ENCODE measurements at regions not wholly inside any gene's neighbourhood (a gene's known extent, or its start where the extent isn't known, plus 50 kb on each side); places are given as distances from the start of the nearest gene placed in this dataset.

DNA sequence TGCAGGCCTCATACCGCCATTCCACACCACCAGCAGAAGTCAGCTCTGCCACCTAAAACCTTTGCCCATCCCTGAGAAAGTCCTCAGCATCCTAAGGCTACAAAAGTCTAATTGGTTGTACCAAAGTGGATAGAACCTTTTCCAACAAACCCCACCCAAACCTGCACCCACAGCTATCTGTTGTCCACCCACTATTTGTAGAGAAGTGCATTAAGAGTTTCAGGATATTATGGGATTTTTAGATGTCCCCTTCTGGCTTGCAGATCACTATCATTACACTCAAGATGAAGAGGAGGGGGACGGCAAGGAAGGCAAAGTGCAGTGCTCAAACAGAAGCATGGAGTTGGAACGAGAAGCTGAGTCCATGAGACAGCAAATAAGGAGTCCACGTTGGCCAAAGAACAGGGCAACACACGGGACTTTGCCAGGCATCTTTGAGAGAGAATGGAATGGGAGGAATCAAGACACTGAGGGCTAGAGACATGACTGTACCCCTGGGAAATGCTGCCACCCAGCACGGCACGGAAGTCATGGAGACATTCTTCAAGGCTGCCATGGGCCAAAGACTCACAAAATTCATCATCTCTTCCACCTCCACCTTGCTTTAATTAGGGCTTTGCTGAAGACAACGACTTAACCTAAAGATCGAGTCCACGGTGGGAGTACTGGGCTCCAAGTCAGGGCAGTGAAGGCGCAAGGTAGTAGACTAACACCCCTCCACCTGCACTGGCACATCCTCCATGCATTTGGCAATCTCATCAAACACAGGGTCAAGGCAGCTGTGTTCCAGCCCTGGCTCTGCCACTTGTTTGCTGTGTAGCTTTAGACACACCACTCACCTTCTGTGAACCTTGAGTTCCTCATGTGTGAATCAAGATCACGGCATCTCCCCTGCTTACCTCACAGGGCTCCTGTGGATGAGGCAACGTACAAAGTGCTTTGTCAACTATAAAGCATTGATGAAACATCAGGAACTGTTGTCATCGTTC lies 112.9 kb upstream of the TMEM45B start:
- DNase-seq, result no peak
- H3K27ac ChIP-seq, result no peak overlapping the region
- no peaks in the 10 kb centered on the region for H3K36me3 ChIP-seq
- H3K27me3 ChIP-seq (ENCODE audit: insufficient read depth, low read depth, severe bottlenecking), result peaks cover 95% of the 10 kb centered on the region
- TF ChIP-seq, protein P1, sequence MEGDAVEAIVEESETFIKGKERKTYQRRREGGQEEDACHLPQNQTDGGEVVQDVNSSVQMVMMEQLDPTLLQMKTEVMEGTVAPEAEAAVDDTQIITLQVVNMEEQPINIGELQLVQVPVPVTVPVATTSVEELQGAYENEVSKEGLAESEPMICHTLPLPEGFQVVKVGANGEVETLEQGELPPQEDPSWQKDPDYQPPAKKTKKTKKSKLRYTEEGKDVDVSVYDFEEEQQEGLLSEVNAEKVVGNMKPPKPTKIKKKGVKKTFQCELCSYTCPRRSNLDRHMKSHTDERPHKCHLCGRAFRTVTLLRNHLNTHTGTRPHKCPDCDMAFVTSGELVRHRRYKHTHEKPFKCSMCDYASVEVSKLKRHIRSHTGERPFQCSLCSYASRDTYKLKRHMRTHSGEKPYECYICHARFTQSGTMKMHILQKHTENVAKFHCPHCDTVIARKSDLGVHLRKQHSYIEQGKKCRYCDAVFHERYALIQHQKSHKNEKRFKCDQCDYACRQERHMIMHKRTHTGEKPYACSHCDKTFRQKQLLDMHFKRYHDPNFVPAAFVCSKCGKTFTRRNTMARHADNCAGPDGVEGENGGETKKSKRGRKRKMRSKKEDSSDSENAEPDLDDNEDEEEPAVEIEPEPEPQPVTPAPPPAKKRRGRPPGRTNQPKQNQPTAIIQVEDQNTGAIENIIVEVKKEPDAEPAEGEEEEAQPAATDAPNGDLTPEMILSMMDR (IDR thresholded peaks at IDR 0.05; ENCODE audit: low read depth, low read length), result no peak
- H3K4me3 ChIP-seq (ENCODE audit: low read depth, low read length), result no peak overlapping the region
- H3K9me3 ChIP-seq (ENCODE audit: severe bottlenecking), result no peaks in the 10 kb centered on the region

DNA sequence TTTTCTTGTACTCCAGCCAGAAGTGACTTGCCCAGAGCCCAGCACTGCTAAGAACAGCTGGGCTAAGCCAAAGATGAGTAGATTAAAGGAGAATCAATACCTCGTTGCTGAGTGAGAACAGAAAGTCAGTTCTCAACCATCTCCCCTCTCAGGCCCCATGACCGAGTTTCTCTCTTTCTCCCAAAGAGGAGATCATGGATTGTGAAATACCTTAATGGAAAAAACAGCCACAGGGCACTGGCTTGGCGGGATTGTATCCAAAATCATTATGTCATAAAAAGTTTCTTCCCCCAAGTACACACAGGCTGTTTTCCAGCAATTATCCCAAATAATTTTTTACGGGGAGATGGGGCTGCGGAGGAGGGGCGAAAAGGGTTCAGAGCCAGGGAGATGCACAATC lies 111.8 kb upstream of the TMEM45B start:
- Histone ChIP-seq H3K9me3 (ENCODE audit: severe bottlenecking) (no peaks in the 10 kb centered on the region), H3K36me3 (no peaks in the 10 kb centered on the region), H3K4me3 (ENCODE audit: low read depth, low read length) (no peak overlapping the region), H3K27ac (no peak overlapping the region), H3K27me3 (ENCODE audit: insufficient read depth, low read depth, severe bottlenecking) (peaks cover 94% of the 10 kb centered on the region)
- no peak for DNase-seq
- TF ChIP-seq, protein P1 (IDR thresholded peaks at IDR 0.05; ENCODE audit: low read depth, low read length), result no peak

- no peak overlapping the region for H3K27ac ChIP-seq
- TF ChIP-seq, protein P1 (IDR thresholded peaks at IDR 0.05; ENCODE audit: low read depth, low read length), result no peak
- no peak for DNase-seq
- no peaks in the 10 kb centered on the region for H3K9me3 ChIP-seq (ENCODE audit: severe bottlenecking)
- H3K4me3 ChIP-seq (ENCODE audit: low read depth, low read length), result no peak overlapping the region
- no peaks in the 10 kb centered on the region for H3K36me3 ChIP-seq
- peaks cover 85% of the 10 kb centered on the region for H3K27me3 ChIP-seq (ENCODE audit: insufficient read depth, low read depth, severe bottlenecking)
These were observed 110.8 kb upstream of the TMEM45B start for GRCh38 chr11:129704831-129705230.

DNA sequence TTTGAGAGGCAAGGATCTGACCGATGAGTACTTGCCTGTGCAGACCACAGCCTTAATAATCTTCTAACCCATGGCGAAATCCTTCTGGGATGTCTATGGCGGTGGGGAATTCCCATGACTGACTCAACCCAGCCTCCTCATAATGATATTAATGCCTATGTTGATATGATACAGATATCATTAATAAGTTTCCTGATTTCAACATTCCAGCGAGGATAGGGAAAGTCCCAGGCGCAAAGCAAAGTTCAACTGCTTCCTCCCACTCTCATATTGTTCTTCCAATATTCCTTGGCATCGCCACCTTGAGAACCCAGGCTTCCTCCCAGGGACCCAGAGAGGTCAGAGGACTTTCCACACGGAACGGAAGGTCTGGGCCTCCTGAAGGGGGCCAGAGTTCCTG lies 110.3 kb upstream of the TMEM45B start:
- Histone ChIP-seq H3K36me3 (no peaks in the 10 kb centered on the region), H3K27me3 (ENCODE audit: insufficient read depth, low read depth, severe bottlenecking) (peaks cover 83% of the 10 kb centered on the region), H3K4me3 (ENCODE audit: low read depth, low read length) (no peak overlapping the region), H3K9me3 (ENCODE audit: severe bottlenecking) (no peaks in the 10 kb centered on the region), H3K27ac (no peak overlapping the region)
- no peak for DNase-seq
- TF ChIP-seq, protein P1 (IDR thresholded peaks at IDR 0.05; ENCODE audit: low read depth, low read length), result no peak

DNA sequence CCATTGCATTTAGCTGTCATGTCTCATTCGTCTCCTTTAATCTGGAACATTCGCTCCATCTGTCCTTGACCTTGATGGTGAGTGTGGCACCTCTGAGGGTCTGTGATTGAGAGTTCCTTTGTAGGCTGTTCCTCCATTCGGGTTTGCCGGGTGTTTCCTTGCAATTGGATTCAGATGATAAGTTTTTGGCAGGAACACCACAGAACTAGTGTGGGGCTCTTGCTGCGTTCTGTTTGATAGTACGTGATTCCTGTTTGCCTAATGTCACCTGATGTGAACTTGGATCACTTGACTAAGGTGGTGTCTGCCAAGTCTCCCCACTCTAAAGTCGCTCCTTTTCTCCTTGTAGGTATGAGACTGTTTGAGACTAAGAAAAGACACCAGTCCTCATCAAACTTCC lies 109.7 kb upstream of the TMEM45B start:
- no peak for DNase-seq
- TF ChIP-seq, protein P1 (IDR thresholded peaks at IDR 0.05; ENCODE audit: low read depth, low read length), result no peak

More for the DNA sequence above, 109.7 kb upstream of the TMEM45B start:
- Histone ChIP-seq H3K9me3 (ENCODE audit: severe bottlenecking) (no peaks in the 10 kb centered on the region), H3K4me3 (ENCODE audit: low read depth, low read length) (no peak overlapping the region), H3K27me3 (ENCODE audit: insufficient read depth, low read depth, severe bottlenecking) (peaks cover 83% of the 10 kb centered on the region), H3K36me3 (no peaks in the 10 kb centered on the region), H3K27ac (no peak overlapping the region)
